MV-4-11 (cell line): ENCODE measurements at regions not wholly inside any gene's neighbourhood (a gene's known extent, or its start where the extent isn't known, plus 50 kb on each side); places are given as distances from the start of the nearest gene placed in this dataset.
"Not testable (repeated sequence)": the region's sequence is repeated elsewhere in the genome, so short reads cannot be mapped to it uniquely, and the experiment has no call there.

Experiments used
- DNase-seq: peaks from one replicate; lab custom pipeline; 2025; lab: John Stamatoyannopoulos, UW

- DNase-seq = no peak
These were observed 154.5 kb upstream of the GORAB start for GRCh38 chr1:170377440-170377839.

GRCh38 chr1:170377896-170378634, 153.9 kb upstream of the GORAB start:
- DNase-seq = peak; percentile 82

GRCh38 chr1:170385750-170386149, 146.2 kb upstream of the GORAB start:
- no peak for DNase-seq

GRCh38 chr1:170388489-170388888, 143.5 kb upstream of the GORAB start:
- DNase-seq = peak; percentile 61

- no peak for DNase-seq
These were observed 136.8 kb upstream of the GORAB start for GRCh38 chr1:170395149-170395548.

GRCh38 chr1:170397061-170397460, 134.9 kb upstream of the GORAB start:
- no peak for DNase-seq

- no peak for DNase-seq
These were observed 129.3 kb upstream of the GORAB start for GRCh38 chr1:170402476-170403311.

GRCh38 chr1:170407138-170407537, 124.8 kb upstream of the GORAB start:
- DNase-seq = no peak

GRCh38 chr1:170407581-170407980, 124.4 kb upstream of the GORAB start:
- DNase-seq = no peak

- DNase-seq = no peak
These were observed 121.4 kb upstream of the GORAB start for GRCh38 chr1:170410401-170411166.

- peak; percentile 42 for DNase-seq
These were observed 116.8 kb upstream of the GORAB start for GRCh38 chr1:170414989-170415709.

GRCh38 chr1:170415710-170416372, 116.1 kb upstream of the GORAB start:
- DNase-seq = peak; percentile 5

GRCh38 chr1:170424346-170424745, 107.6 kb upstream of the GORAB start:
- DNase-seq = no peak

- DNase-seq = no peak
These were observed 105.4 kb upstream of the GORAB start for GRCh38 chr1:170426596-170426995.

GRCh38 chr1:170427002-170427401, 105.0 kb upstream of the GORAB start:
- DNase-seq = not testable (repeated sequence)

GRCh38 chr1:170436928-170437327, 95.0 kb upstream of the GORAB start:
- DNase-seq = no peak

- no peak for DNase-seq
These were observed 86.9 kb upstream of the GORAB start for GRCh38 chr1:170445096-170445495.

- no peak for DNase-seq
These were observed 83.3 kb upstream of the GORAB start for GRCh38 chr1:170448661-170449158.

GRCh38 chr1:170457325-170458050, 74.5 kb upstream of the GORAB start:
- not testable (repeated sequence) for DNase-seq

GRCh38 chr1:170460001-170460400, 72.0 kb upstream of the GORAB start:
- no peak for DNase-seq
